ENCODE measurements at regions not wholly inside any gene's neighbourhood (a gene's known extent, or its start where the extent isn't known, plus 50 kb on each side); places are given as distances from the start of the nearest gene placed in this dataset.

DNA sequence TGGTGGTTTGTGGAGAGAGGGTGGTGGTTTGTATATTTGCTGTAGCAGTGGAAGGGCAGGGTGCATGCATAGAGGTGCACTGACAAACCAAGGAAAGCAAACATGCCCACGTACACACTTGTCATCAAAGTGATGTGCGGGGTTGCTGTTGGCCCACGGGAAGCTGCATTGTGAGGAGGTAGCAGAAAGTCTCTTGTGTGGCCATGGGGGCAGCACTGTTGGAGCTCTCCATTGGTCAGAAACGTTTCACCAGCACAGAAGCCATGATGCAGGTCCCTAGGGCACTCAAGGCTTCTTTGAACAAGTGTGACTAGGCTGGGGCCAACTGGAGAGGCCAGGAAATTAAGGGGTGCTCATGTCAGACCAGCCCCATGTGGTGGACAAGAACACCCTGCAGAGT lies 174.8 kb upstream of the KLF8 start:
- peaks cover 66% of the 10 kb centered on the region for H3K9me3 Mint-ChIP-seq (ENCODE audit: unreplicated experiment)
- DNase-seq (ENCODE audit: extremely low spot score, unreplicated experiment) = no peak
- TF ChIP-seq CTCF (IDR thresholded peaks at IDR 0.05) = no peak
- no peaks in the 10 kb centered on the region for H3K36me3 Mint-ChIP-seq (ENCODE audit: unreplicated experiment)
- H3K27ac Mint-ChIP-seq (ENCODE audit: unreplicated experiment) = no peak overlapping the region
- no peaks in the 10 kb centered on the region for H3K27me3 Mint-ChIP-seq (ENCODE audit: unreplicated experiment)
- H3K4me3 Mint-ChIP-seq (ENCODE audit: unreplicated experiment) = no peak overlapping the region
- no peaks in the 10 kb centered on the region for H3K4me1 Mint-ChIP-seq (ENCODE audit: unreplicated experiment)

DNA sequence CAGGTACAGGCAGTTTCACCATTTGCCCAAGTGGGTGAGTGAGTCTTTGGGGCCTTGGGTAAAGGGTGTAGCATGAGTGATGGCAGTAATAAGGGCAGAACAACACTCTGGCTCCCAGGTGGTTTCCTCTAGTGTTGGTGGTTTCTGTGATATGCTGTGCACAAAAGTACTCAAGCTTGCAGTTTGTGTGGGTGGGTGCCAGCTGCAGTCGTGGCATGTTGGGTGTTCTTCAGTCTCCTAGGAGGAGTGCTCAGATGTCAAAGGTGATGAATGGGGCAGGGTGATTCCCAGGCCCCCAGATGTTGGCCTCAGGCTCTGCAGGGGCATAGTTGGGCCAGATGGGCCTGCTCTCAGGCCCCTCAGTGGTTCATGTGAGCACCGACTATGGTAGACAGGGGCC lies 166.1 kb upstream of the KLF8 start:
- Mint-ChIP-seq H3K27me3 (ENCODE audit: unreplicated experiment) (no peaks in the 10 kb centered on the region), H3K27ac (ENCODE audit: unreplicated experiment) (no peak overlapping the region)
- TF ChIP-seq CTCF (IDR thresholded peaks at IDR 0.05) = no peak

DNA sequence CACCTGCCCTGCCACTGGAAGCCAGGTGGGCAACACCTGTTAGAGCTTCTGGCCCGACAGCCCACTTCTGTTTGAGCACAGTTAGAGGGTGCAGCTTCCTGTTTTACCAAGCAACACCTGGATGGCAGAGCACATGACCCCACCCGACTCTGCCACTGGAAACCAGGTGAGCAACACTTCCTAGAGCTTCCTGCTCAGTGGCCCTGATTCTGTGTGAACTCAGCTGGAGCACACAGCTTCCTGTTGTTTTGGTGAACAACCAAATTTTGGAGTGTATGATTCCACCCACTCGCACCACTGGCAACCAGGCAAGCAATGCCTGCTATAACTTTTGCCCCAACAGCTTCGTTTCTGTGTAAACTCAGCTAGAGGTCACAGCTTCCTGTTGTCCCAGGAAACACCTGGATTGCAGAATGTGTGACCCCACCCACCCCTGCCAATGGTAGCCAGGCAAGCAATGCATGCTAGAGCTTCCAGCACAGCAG lies 163.8 kb upstream of the KLF8 start:
- DNase-seq (ENCODE audit: extremely low spot score, unreplicated experiment) = no peak
- no peaks in the 10 kb centered on the region for H3K36me3 Mint-ChIP-seq (ENCODE audit: unreplicated experiment)
- peaks cover 46% of the 10 kb centered on the region for H3K9me3 Mint-ChIP-seq (ENCODE audit: unreplicated experiment)
- no peak for TF ChIP-seq CTCF (IDR thresholded peaks at IDR 0.05)
- H3K27ac Mint-ChIP-seq (ENCODE audit: unreplicated experiment) = no peak overlapping the region
- H3K4me1 Mint-ChIP-seq (ENCODE audit: unreplicated experiment) = no peaks in the 10 kb centered on the region
- H3K27me3 Mint-ChIP-seq (ENCODE audit: unreplicated experiment) = no peaks in the 10 kb centered on the region
- H3K4me3 Mint-ChIP-seq (ENCODE audit: unreplicated experiment) = no peak overlapping the region

More for the DNA sequence above, 166.1 kb upstream of the KLF8 start:
- Mint-ChIP-seq H3K4me3 (ENCODE audit: unreplicated experiment) (no peak overlapping the region), H3K4me1 (ENCODE audit: unreplicated experiment) (no peaks in the 10 kb centered on the region), H3K9me3 (ENCODE audit: unreplicated experiment) (peaks cover 51% of the 10 kb centered on the region), H3K36me3 (ENCODE audit: unreplicated experiment) (no peaks in the 10 kb centered on the region)
- DNase-seq (ENCODE audit: extremely low spot score, unreplicated experiment) = no peak

GRCh38 chrX:56069299-56069931 lies 162.7 kb upstream of the KLF8 start:
- H3K9me3 Mint-ChIP-seq (ENCODE audit: unreplicated experiment) = peaks cover 47% of the 10 kb centered on the region
- TF ChIP-seq CTCF (IDR thresholded peaks at IDR 0.05) = no peak

DNA sequence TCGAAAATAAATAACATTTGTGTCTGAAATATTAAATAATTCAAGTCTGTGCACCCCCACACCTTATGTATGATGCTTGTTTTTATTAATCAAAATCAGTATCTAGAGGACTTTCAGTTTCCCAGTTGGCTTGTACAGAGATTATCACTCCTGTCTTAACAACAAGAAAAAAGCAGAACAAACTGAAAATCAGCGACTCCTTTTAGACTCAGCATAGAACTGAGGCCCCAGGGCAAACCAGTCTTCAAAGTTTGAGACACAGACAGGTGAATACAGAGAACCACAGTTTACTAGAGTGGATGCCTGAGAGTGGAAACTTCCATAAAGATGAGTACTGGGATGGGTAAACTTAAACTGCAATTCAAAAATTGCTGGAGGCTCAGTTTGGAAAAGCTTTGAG lies 142.8 kb upstream of the KLF8 start:
- TF ChIP-seq CTCF (IDR thresholded peaks at IDR 0.05) = no peak
- peaks cover 41% of the 10 kb centered on the region for H3K9me3 Mint-ChIP-seq (ENCODE audit: unreplicated experiment)
- H3K27me3 Mint-ChIP-seq (ENCODE audit: unreplicated experiment) = no peaks in the 10 kb centered on the region
- no peak for DNase-seq (ENCODE audit: extremely low spot score, unreplicated experiment)
- no peaks in the 10 kb centered on the region for H3K4me1 Mint-ChIP-seq (ENCODE audit: unreplicated experiment)
- H3K36me3 Mint-ChIP-seq (ENCODE audit: unreplicated experiment) = no peaks in the 10 kb centered on the region
- H3K27ac Mint-ChIP-seq (ENCODE audit: unreplicated experiment) = no peak overlapping the region
- H3K4me3 Mint-ChIP-seq (ENCODE audit: unreplicated experiment) = no peak overlapping the region

More at GRCh38 chrX:56069299-56069931, 162.7 kb upstream of the KLF8 start:
- Mint-ChIP-seq H3K27ac (ENCODE audit: unreplicated experiment) (no peak overlapping the region), H3K36me3 (ENCODE audit: unreplicated experiment) (no peaks in the 10 kb centered on the region), H3K27me3 (ENCODE audit: unreplicated experiment) (no peaks in the 10 kb centered on the region), H3K4me3 (ENCODE audit: unreplicated experiment) (no peak overlapping the region), H3K4me1 (ENCODE audit: unreplicated experiment) (no peaks in the 10 kb centered on the region)
- DNase-seq (ENCODE audit: extremely low spot score, unreplicated experiment) = no peak

Measured in osteocyte (in vitro differentiated cells).